Activated CD8-positive, alpha-beta T cell treated with anti-CD3 and anti-CD28 coated beads, Interleukin-2, amount 10 ng/mL, durations not matched to agents 7 days and 5 days (primary cell): ENCODE measurements at regions not wholly inside any gene's neighbourhood (a gene's known extent, or its start where the extent isn't known, plus 50 kb on each side); places are given as distances from the start of the nearest gene placed in this dataset.

ENCODE experiments used
- ATAC-seq: fragments of 150-1000 bp; cut with Tn5 transposase; one replicate; pipeline ENCODE4 v1.10.0; 2021; ENCODE audit warnings: moderate library complexity
- CTCF ChIA-PET: fragments of 350-600 bp; sonication (Branson Sonifier 250); formaldehyde crosslinking; loops from one replicate; lab custom pipeline; 2021; ENCODE audit warnings: antibody characterized with exemption; lab: Charles Lee
- POLR2A ChIA-PET: fragments of 350-600 bp; sonication (Branson Sonifier 250); formaldehyde crosslinking; loops from one replicate; lab custom pipeline; 2021; ENCODE audit warnings: antibody characterized with exemption; lab: Charles Lee
- DNase-seq: peaks from one replicate; pipeline ENCODE4 v3.0.0-alpha.2; 2020
- H3K27ac Mint-ChIP-seq: one replicate; pipeline ENCODE4 v1.8.0; 2021; ENCODE audit warnings: mild to moderate bottlenecking, mixed read lengths
- H3K27me3 Mint-ChIP-seq: one replicate; pipeline ENCODE4 v1.8.0; 2021; ENCODE audit warnings: low read depth, mixed read lengths
- H3K36me3 Mint-ChIP-seq: one replicate; pipeline ENCODE4 v1.8.0; 2021; ENCODE audit warnings: low read depth, mixed read lengths
- H3K4me1 Mint-ChIP-seq: one replicate; pipeline ENCODE4 v1.8.0; 2021; ENCODE audit warnings: low read depth, mixed read lengths
- H3K4me3 Mint-ChIP-seq: one replicate; pipeline ENCODE4 v1.8.0; 2021; ENCODE audit warnings: mild to moderate bottlenecking, mixed read lengths
- H3K9me3 Mint-ChIP-seq: one replicate; pipeline ENCODE4 v1.8.0; 2022; ENCODE audit warnings: mixed read lengths; ENCODE audit not compliant: insufficient read depth

DNA sequence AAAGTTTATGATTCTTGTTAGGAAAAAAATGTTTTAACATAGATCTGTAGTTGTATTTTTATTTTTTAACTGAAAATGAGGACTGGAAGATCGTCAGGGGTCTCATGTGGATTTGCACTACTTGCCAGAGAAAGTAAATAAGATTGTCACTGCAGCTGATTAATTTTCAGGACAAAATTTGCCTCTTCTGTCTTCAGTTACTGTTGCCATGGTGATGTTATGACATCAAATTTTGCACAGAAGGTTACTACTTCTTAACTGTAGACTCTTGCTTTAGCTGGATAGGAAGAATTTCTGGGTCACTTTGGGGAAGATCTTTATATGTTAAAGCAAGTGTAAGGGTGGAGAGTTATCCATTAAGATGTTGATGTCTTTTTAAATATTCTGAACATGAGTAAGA lies 82.2 kb upstream of the WDR72 start:
- ATAC-seq (no peak), DNase-seq (no peak)
- POLR2A ChIA-PET: no interaction called here
- Mint-ChIP-seq H3K4me3 (no peak overlapping the region), H3K27ac (no peak overlapping the region), H3K27me3 (no peaks in the 10 kb centered on the region), H3K4me1 (no peaks in the 10 kb centered on the region), H3K36me3 (no peaks in the 10 kb centered on the region), H3K9me3 (no peaks in the 10 kb centered on the region)
- CTCF ChIA-PET: no interaction called here

DNA sequence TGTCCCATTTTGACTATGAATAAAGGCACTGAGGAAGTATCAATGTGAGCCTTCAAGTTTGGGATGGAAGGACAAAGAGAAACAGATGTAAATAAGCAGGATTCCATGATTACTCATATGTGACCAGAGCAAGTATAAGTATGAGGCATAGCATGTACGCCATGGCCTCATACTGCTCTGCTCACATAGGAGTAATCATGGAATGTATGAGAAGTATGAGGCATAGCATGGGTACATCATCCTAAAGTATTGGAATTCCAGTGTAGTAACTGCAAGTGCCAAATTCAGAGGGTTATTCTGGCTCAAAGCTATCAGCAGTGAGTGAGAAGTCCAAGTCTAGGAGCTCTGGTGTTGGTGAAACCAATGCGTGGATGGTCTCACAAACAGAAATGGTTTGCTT lies 81.2 kb upstream of the WDR72 start:
- DNase-seq (no peak), ATAC-seq (no peak)
- Mint-ChIP-seq H3K4me3 (no peak overlapping the region), H3K9me3 (no peaks in the 10 kb centered on the region), H3K27me3 (no peaks in the 10 kb centered on the region), H3K27ac (no peak overlapping the region), H3K36me3 (no peaks in the 10 kb centered on the region), H3K4me1 (no peaks in the 10 kb centered on the region)
- CTCF ChIA-PET: no interaction called here
- POLR2A ChIA-PET: no interaction called here

DNA sequence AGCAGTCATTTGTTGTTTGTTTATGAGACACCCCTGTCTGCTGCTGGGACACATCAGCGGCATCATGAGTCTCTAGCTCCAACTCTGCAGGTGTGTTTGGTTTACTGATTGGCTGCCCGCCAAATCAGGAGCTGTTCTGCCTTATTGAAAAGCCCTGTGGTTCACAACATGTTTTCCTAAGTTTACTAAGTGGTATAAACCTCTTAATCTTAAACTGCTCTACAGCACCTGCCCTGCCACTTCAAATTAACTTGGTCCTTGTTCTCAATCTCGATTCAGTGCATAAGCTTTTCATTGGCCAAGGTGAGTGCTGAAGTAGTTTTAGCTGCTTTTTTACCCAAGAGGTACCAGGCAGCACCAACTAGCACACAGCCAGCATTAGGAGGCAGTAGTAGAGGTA lies 77.8 kb upstream of the WDR72 start:
- Mint-ChIP-seq H3K4me3 (no peak overlapping the region), H3K27me3 (no peaks in the 10 kb centered on the region), H3K9me3 (no peaks in the 10 kb centered on the region), H3K4me1 (no peaks in the 10 kb centered on the region), H3K27ac (no peak overlapping the region), H3K36me3 (no peaks in the 10 kb centered on the region)
- DNase-seq (no peak), ATAC-seq (no peak)
- CTCF ChIA-PET: no interaction called here
- POLR2A ChIA-PET: no interaction called here

DNA sequence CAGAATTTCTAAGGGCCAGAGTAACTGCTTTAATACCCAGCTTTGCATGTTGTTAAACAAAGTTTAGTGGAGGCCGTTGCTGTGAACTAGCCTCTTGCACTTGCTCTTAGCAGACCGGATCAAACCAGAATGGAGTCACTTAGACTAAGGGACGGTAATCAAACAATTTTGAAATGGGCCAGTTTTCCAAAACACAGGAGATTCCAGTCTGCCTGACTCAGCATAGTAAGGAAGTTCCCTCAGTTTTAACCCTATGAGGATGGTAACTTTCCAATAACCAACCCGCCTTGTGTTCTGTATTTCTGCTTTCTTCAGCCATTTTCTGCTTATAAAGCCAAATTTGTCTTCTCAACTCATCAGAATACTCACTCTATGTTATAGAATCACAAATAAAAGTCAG lies 77.2 kb upstream of the WDR72 start:
- ATAC-seq: no peak

DNA sequence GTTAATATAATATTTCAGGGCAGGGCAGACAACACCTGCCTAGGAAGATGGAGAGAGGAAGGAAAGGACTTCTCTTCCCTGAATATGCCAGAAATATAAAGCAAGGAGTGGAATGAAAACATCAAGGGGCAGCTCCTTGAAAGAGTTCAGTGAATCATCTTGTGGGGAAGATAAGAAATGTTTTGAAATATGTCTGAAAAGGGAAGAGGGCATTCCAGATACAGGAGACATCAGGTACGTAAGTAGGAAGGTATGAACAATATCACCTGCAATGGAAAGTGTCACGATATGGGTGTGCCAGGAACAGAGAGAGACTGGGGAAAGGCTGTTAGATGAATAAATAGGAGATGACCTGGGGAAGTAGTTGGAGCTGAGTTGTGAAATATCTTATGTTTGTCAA lies 75.8 kb upstream of the WDR72 start:
- Mint-ChIP-seq H3K36me3 (no peaks in the 10 kb centered on the region), H3K27ac (no peak overlapping the region), H3K4me3 (no peak overlapping the region), H3K9me3 (no peaks in the 10 kb centered on the region), H3K27me3 (no peaks in the 10 kb centered on the region), H3K4me1 (no peaks in the 10 kb centered on the region)
- ATAC-seq (no peak), DNase-seq (no peak)
- ChIA-PET POLR2A (no interaction called here), CTCF (no interaction called here)

More for the DNA sequence above, 77.2 kb upstream of the WDR72 start:
- ChIA-PET POLR2A (no interaction called here), CTCF (no interaction called here)
- Mint-ChIP-seq H3K4me1 (no peaks in the 10 kb centered on the region), H3K27me3 (no peaks in the 10 kb centered on the region), H3K27ac (no peak overlapping the region), H3K4me3 (no peak overlapping the region), H3K9me3 (no peaks in the 10 kb centered on the region), H3K36me3 (no peaks in the 10 kb centered on the region)
- no peak for DNase-seq

DNA sequence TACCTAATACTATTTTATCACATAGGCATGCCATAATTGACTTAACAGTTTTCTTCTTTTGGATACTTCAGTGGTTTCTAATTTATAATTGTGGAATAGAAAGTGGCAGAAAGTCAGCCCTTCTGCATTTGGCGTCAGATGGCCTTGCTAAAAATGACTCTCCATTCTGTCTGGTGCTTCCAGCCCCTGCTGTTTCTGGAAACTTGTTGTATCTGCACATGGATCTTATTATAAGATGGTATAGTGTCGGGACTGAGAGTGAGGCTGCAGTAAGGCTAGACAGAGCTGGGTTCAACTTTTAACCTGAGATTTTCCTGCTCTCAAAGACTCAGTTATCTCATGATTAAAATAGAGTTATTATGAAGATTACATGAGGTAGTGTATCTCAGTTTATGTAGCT lies 74.8 kb upstream of the WDR72 start:
- POLR2A ChIA-PET: no interaction called here
- Mint-ChIP-seq H3K36me3 (no peaks in the 10 kb centered on the region), H3K4me3 (no peak overlapping the region), H3K4me1 (no peaks in the 10 kb centered on the region), H3K27me3 (no peaks in the 10 kb centered on the region), H3K27ac (no peak overlapping the region), H3K9me3 (no peaks in the 10 kb centered on the region)
- DNase-seq: no peak
- CTCF ChIA-PET: no interaction called here
- no peak for ATAC-seq

DNA sequence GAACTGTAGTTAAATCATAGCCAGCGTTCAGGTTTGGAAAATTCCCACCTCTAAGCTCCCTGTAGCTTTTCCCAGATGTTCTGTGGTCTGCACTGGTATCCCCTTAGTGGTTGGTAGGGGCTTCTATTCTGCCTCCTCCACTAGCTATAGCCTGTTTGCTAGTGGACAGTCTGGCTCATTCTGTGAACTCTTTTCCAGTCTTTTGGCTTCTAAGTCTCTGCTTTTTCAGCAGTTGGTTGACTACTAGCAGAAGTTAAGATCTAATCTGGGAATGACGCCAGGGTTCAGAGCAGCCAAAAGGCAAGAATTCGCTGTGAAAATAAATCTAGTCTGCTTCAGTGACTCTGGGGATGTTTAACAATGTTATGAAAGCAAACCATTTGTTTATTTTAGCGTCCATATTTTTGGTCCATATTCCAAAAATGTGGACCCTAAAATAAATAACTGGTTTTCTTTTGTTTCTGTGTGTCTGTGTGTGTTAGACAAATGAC lies 73.7 kb upstream of the WDR72 start:
- DNase-seq (no peak), ATAC-seq (no peak)
- no peaks in the 10 kb centered on the region for H3K4me1 Mint-ChIP-seq
- no peaks in the 10 kb centered on the region for H3K27me3 Mint-ChIP-seq
- H3K36me3 Mint-ChIP-seq: no peaks in the 10 kb centered on the region
- CTCF ChIA-PET: no interaction called here
- no peak overlapping the region for H3K4me3 Mint-ChIP-seq
- POLR2A ChIA-PET: no interaction called here
- H3K9me3 Mint-ChIP-seq: no peaks in the 10 kb centered on the region
- no peak overlapping the region for H3K27ac Mint-ChIP-seq

DNA sequence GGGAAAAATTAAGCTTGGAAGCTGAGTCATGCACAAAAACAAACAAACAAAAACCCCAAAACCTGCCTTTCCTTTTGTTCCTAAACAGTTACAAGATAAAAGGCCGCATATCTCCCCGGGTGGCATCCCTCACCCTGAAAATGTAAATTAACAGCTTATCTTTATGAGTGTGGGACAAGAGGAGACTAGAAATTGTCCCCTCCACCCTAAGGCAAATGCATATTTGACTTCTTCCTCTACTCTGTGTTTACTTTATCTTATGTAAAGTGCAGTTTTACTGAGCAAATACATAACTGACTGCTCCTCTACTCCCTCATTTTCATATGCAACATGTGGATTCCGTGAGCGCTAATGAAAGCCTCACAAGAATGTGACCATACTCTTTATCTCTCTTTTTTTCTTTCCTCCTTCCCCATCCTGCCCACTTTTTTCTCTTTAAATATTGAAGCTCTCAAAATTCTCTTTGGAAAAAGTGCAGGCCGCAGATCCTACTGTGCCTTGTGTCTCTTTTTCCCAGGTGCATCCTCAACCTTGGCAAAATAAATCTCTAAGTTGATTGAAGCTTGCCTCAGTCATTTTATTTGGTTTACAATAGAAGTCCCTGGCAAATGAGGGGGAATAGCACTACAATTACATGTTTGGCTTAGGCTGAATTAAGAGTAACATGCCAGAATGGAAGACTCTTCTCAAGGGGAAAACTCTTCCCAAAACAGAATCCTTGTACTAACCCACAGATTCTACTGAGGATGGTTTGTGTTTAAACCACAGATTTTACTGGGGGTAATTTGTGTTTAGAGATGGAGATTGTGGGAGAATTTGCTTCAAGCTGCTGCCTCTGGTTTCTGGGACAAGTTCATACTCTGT lies 72.7 kb upstream of the WDR72 start:
- Mint-ChIP-seq H3K36me3 (no peaks in the 10 kb centered on the region), H3K27me3 (no peaks in the 10 kb centered on the region), H3K4me1 (no peaks in the 10 kb centered on the region), H3K27ac (no peak overlapping the region), H3K4me3 (no peak overlapping the region), H3K9me3 (no peaks in the 10 kb centered on the region)
- no peak for DNase-seq
- ChIA-PET CTCF (no interaction called here), POLR2A (no interaction called here)
- ATAC-seq: no peak

DNA sequence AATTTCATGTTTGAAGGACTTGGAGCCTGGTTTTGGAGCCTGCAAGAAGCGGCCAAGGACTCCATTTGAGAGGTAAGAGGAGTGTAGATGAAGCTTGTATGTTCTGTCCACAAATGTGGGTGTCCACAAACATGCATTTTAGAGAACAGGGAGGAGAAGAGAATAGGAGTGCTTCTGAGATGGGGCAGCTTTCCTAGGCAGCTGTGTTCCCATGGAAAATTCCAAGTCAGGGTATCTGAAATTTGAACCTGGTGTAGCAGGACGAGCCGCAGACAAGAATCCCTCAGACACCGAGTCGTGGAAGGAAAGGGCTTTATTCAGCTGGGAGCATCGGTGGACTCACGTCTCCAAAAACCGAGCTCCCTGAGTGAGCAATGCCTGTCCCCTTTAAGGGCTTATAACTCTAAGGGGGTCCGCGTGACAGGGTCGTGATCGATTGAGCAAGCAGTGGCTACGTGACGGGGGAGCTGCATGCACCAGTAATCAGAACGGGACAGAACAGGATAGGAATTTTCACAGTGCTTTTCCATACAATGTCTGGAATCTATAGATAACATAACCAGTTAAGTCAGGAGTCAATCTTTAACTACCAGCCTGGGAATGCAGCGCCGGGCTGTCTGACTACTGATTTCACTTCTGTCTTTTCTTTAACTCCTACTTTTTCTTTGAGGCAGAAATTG lies 71.4 kb upstream of the WDR72 start:
- H3K27ac Mint-ChIP-seq: no peak overlapping the region
- no peaks in the 10 kb centered on the region for H3K36me3 Mint-ChIP-seq
- ATAC-seq (no peak), DNase-seq (no peak)
- CTCF ChIA-PET: no interaction called here
- POLR2A ChIA-PET: no interaction called here
- H3K4me1 Mint-ChIP-seq: no peaks in the 10 kb centered on the region
- H3K9me3 Mint-ChIP-seq: no peaks in the 10 kb centered on the region
- no peak overlapping the region for H3K4me3 Mint-ChIP-seq
- H3K27me3 Mint-ChIP-seq: no peaks in the 10 kb centered on the region

DNA sequence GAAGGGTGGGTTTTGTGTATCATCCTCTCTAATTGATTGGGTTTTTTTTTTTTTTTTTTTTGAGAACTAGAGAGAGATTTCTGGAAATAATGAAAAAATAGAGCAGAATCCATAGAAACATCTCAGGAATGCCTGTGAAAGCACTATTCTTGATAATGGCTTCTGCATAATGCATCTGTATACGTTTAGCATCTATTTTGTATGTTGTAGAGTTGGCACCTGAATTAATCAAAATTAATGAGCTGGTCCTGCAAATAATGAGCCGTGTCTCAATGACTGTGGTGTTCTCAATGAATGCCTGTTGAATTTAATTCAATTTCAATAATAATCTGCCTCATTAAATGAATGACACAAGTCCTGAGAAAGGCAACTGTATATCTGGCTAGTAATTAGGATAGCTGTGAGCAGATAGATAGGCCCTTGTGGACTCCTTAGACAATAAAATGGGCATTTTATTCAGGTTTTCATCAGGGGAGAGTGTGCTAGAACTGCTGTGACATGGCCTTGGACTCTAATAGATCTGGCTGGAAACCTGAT lies 70.5 kb upstream of the WDR72 start:
- no peaks in the 10 kb centered on the region for H3K27me3 Mint-ChIP-seq
- H3K4me1 Mint-ChIP-seq: no peaks in the 10 kb centered on the region
- DNase-seq: no peak
- ATAC-seq: no peak
- no peak overlapping the region for H3K4me3 Mint-ChIP-seq
- no peaks in the 10 kb centered on the region for H3K36me3 Mint-ChIP-seq
- ChIA-PET CTCF (no interaction called here), POLR2A (no interaction called here)
- no peaks in the 10 kb centered on the region for H3K9me3 Mint-ChIP-seq
- H3K27ac Mint-ChIP-seq: no peak overlapping the region

DNA sequence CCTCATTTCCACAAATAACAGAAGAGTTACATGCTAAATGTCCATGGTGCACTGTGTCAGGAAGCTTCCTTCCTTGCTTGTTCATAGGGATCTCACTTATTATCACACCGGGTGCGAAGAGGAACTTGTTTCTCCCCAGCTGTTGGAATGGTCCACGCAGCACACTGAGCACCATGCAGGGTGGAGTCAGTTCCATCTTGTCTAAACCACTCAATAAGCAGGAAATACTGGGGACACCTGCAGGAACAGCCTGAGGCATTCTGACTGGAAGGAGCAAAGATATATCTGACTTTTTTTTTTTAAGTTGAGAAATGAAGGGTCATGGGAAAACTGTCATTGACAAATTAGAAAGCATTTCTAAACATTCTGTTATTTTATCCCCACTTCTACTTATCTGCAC lies 70.0 kb upstream of the WDR72 start:
- H3K36me3 Mint-ChIP-seq: no peaks in the 10 kb centered on the region
- H3K4me3 Mint-ChIP-seq: no peak overlapping the region
- no peak overlapping the region for H3K27ac Mint-ChIP-seq
- no peak for ATAC-seq
- DNase-seq: no peak
- H3K4me1 Mint-ChIP-seq: no peaks in the 10 kb centered on the region
- ChIA-PET POLR2A (no interaction called here), CTCF (no interaction called here)
- no peaks in the 10 kb centered on the region for H3K9me3 Mint-ChIP-seq
- no peaks in the 10 kb centered on the region for H3K27me3 Mint-ChIP-seq

DNA sequence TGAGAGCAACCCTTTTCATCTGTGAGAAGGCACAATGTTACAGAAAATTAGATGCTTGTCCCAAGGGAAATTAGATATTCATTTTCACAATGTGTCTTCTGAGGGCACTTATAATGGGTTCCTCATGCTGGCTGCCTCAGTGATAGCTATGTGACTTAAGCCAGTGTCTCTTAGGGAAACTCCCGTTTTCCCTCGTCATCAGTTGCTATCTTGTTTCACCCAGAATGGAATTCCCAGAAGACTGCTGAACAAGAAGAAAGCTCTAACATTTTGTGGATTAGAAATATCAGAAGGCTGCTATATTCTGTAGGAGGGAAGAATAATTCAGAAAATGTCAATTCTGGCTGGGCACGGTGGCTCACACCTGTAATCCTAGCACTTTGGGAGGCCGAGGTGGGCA lies 67.9 kb upstream of the WDR72 start:
- H3K27ac Mint-ChIP-seq: no peak overlapping the region
- no peak overlapping the region for H3K4me3 Mint-ChIP-seq
- no peak for DNase-seq
- ChIA-PET POLR2A (no interaction called here), CTCF (no interaction called here)
- no peaks in the 10 kb centered on the region for H3K4me1 Mint-ChIP-seq
- no peak for ATAC-seq
- no peaks in the 10 kb centered on the region for H3K36me3 Mint-ChIP-seq
- no peaks in the 10 kb centered on the region for H3K9me3 Mint-ChIP-seq
- H3K27me3 Mint-ChIP-seq: no peaks in the 10 kb centered on the region
